ENCODE measurements at regions not wholly inside any gene's neighbourhood (a gene's known extent, or its start where the extent isn't known, plus 50 kb on each side); places are given as distances from the start of the nearest gene placed in this dataset.

GRCh38 chr3:118167571-118167970, 867.1 kb downstream of the IGSF11 start:
- TF ChIP-seq POLR2AphosphoS5 (IDR thresholded peaks at IDR 0.05) (no peak), CTCF (IDR thresholded peaks at IDR 0.05 in 8 of 11, conservative IDR thresholded peaks at IDR 0.05 in 3 of 11) (no peak)

Data from spleen (tissue), 7 donors.